SKM-1 treated with dmso at 0.1 percent for 144 hours (cell line): ENCODE measurements at regions not wholly inside any gene's neighbourhood (a gene's known extent, or its start where the extent isn't known, plus 50 kb on each side); places are given as distances from the start of the nearest gene placed in this dataset.

ENCODE experiments used
- DNase-seq: peaks from one replicate; lab custom pipeline; 2025; ENCODE audit not compliant: unreplicated experiment; lab: John Stamatoyannopoulos, UW

- DNase-seq: no peak
These were observed 161.6 kb upstream of the BDNF start for GRCh38 chr11:27861706-27862430.

DNA sequence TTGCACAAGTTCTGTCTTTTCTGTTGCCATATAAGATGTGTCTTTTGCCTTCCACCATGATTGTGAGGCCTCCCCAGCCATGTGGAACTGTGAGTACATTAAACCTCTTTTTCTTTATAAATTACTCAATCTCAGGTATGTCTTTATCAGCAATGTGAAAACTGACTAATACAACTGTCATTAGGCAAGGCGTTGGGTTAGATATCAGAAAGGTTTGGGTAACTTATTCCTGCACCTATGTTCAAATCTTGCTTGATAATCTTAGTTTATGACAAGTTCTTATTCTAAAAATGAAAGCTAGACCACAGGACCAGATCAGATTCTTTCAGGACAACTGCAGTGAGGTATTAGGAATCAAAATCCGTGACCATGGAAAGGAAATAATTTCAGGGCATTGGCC lies 160.6 kb upstream of the BDNF start:
- no peak for DNase-seq

GRCh38 chr11:27858866-27859265 lies 158.6 kb upstream of the BDNF start:
- no peak for DNase-seq

- no peak for DNase-seq
These were observed 157.3 kb upstream of the BDNF start for GRCh38 chr11:27857588-27857987.

GRCh38 chr11:27857014-27857413 lies 156.8 kb upstream of the BDNF start:
- no peak for DNase-seq

DNA sequence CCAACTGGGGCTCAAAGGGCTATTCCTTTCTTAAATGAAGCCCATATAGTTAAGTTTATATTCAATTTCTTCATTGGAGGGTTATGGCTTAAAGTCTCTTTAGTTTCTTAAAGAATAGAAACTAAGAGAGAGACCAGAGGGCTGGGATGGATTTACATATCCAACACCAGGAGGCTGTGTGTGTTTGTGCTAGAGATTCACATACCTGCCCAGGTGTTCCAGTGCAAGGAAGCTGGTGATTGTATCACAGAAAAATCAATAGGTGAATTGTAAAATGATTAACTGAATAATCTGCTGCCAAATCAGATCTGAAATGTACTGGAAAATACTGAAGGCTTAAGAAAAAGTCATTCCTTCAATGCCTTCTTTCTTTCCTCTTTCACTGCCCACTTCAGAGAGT lies 148.2 kb upstream of the BDNF start:
- DNase-seq: no peak

- no peak for DNase-seq
These were observed 147.2 kb upstream of the BDNF start for GRCh38 chr11:27847496-27847895.

GRCh38 chr11:27842290-27842689 lies 142.0 kb upstream of the BDNF start:
- DNase-seq: no peak

GRCh38 chr11:27841023-27841422 lies 140.8 kb upstream of the BDNF start:
- no peak for DNase-seq

GRCh38 chr11:27839226-27839913 lies 139.1 kb upstream of the BDNF start:
- DNase-seq: no peak

DNA sequence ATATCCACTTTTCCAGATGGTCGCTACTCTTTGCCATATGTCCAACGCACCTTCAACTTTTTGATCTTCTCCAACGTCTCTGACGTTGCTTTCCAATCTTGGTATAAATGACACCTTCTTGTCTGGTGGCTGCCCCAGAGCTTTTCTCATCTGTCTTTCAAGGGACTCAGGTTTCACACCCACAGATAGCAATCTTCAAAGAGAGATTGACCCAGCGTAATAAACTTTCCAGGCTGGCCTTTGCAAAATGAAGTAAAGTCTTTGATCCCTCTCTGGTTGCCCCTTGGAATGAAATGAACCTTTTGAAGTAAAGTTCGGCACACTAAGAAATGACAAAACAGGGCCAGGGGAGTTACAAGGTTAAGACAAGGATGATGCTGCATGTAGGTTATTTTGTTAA lies 138.4 kb upstream of the BDNF start:
- no peak for DNase-seq

- no peak for DNase-seq
These were observed 137.8 kb upstream of the BDNF start for GRCh38 chr11:27837895-27838563.

DNA sequence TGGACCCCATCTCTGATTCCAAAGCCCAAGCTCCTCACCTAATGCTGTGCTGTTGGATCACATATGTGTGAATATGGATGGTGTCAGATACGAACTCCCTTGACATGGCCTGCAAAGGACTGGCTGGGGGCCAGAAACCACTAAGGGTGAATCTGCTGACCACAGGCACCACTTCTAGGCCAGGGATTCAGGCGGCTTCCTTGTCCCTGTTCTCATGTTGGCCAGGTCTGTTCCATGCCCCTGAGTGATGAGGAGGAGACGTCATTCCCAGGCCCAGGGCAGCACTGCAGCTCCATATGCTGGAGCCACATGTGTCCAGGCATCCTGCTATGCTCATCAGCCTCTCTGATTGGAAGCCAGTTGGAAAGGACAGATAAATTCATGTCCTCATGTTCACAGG lies 130.0 kb upstream of the BDNF start:
- no peak for DNase-seq

DNA sequence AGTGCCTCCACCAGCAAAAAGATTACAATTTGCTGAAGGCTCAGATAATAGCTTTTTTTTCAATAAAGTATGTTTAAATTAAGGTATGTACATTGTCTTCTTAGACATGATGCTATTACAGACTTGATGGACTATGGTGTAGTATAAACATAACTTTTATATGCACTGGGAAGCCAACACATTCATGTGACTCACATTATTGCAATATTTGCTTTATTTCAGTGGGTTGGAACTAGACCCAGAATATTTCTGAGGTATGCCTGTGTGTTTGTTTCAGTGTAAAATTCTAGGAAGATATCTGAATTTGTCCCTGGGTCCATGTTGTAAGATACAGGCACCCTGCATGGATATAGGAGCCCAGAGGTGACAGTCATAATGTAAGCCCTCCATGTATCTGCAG lies 120.0 kb upstream of the BDNF start:
- DNase-seq: no peak

GRCh38 chr11:27816197-27816596 lies 115.9 kb upstream of the BDNF start:
- DNase-seq: no peak

DNA sequence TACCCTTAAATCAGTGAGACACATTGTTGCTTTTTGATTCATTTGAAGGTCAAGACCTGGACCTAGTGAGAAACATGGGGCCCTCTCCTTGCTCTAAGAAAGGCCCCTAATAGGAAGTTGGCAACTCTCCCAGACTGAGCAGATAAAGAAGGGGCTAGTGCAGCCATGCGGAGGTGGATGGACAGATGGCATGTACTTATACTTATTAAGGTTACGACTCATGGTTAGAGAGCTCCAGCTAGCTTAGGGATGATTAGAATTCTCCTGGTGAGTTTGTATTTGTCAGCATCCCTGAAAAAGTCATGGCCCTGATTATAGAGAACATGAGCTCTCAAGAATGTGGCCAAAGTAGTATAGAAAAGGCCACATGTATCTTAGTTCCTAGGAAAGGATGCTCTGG lies 112.1 kb upstream of the BDNF start:
- DNase-seq: no peak

DNA sequence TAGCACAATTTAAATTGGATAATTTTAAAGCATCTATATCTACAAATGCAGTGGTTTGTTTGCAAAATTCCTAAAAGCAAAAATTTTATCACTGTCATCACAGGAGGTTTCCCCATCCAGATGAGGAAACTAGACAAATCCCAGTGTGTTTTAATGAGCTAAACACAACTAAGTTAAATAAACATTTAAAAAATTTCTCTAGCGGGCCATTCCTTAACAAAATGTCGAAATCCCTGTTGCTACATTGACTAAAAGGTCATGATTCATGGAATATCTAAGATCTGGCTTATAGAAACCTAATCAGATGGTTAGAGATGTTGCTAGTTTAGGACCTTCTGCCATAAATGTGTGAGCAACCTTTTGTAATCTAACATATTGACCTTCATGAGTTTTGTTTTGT lies 107.3 kb upstream of the BDNF start:
- DNase-seq: no peak

DNA sequence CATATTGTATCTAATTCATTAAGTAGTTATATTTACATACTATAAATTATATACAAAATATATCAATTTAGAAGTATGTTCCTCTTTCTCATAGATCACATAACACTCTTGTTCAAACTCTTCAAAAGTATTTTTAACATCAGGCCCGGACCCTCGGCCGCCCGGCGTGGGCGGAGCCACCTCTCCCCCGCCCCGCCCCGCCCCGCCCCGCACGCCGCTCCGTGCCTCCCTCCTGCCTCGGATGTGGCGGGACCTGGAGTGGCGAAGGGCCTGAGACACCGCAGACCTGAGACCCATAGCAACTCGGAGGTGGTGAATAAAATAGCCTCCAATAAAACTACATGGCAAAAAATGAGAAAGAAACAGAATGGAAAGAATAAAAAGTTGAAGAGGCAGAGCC lies 105.9 kb upstream of the BDNF start:
- DNase-seq: no peak

DNA sequence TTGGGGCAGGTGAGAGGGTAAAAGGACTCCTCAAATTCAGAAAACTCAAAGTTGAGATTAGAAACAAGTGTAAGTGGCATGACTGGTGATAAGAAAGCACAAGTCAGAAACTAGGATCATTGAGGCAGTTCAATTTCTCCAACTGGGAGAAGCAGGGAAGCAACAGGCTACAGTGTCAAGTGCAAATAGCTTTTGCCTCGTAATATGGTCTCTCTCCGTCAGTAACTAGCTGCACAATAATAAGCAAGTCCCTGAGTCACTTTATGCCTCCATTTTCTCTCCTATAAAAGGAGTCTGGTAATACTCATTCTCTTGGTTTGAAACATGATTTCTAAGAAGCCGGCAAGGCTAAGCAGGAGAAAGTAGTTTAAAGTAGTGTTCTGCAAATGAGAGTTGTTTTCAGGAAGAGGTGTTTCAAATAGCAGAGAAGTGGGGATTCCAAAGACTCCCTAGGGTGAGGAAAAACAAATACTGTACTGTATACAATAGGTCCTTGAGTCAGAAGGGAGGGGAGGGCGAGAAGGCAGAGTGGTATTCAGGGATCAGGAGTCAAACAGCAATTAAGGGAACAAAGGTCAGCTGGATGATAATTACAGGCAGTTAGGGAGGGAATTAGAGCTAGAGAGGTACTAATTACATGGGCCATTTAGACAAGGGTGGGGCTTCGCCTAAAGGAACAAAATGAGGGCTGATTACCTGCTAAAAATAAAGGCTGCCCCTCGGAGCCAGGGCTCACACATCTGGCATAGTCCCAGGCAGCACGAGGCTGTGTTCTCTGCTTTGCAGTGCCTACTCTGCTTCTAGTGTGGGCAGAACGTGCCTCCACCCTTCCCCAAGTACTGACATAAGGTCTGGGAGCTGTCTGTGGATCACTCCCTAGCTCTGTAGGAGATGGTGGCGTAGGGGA lies 96.0 kb upstream of the BDNF start:
- DNase-seq: no peak

DNA sequence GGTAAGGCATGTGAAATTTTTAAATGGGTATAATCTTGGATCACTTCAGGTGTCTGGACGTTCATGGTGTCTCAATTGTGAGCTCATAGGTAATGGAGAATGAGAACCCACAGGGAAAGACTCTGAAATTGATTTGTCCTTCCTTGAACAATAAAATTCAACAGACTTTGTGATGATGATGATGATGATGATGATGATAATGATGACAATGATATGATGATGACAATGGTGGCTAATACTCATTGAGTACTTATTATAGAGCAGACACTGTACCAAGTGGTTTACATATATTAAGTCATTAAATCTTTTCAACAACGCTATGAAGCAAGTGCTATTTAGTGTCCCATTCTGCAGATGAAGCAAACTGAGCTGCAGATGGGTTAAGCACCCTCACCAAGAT lies 86.6 kb upstream of the BDNF start:
- DNase-seq: no peak

GRCh38 chr11:27786331-27786730 lies 86.1 kb upstream of the BDNF start:
- no peak for DNase-seq
